HUDEP-2 (cell line): ENCODE measurements at regions not wholly inside any gene's neighbourhood (a gene's known extent, or its start where the extent isn't known, plus 50 kb on each side); places are given as distances from the start of the nearest gene placed in this dataset.
"Not testable (repeated sequence)": the region's sequence is repeated elsewhere in the genome, so short reads cannot be mapped to it uniquely, and the experiment has no call there.

Source experiments
- DNase-seq, 76 experiments: peaks; one replicate each; lab custom pipeline; 2025; ENCODE audit not compliant: unreplicated experiment in 76 of 76; lab: John Stamatoyannopoulos, UW

DNA sequence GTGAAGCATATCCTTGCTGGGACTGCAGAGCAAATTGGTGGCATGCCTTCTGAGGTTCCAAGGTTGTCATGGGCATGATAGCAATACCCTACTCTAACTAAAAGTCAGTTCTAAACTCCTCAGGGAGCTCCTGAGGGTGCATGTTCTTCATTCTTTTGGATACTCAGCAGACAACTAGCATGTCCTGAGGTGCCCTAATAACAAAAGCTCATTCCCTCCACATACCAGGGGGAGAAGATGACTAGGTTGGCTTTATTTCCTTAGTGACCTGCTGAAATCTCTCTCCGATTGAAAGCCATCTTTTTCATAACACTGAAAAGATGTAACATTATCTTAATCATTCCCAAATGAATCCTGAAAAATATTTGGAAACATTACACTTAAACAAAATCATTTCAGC, 188.7 kb upstream of the IGF1 start:
- DNase-seq, result no peak

DNA sequence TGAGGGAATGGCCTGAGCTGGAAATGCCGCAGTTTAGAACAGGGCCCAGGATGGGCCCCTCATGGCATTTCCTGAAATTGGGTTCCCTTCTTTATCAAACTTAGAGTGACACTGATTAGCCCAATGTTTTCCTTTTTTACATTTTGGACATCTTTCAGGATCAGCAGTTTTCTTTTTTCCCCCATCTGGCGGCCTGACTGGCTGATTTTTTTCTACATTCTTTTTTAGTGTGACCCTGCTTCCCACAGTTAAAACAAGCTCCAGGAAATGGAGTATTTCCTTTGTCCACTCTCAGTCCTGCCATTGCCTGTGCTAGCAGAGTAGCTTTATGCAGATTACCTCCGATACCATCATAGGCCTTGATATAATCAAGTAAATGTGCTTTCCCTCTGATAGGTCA, 185.8 kb upstream of the IGF1 start:
- DNase-seq, result not testable (repeated sequence)

DNA sequence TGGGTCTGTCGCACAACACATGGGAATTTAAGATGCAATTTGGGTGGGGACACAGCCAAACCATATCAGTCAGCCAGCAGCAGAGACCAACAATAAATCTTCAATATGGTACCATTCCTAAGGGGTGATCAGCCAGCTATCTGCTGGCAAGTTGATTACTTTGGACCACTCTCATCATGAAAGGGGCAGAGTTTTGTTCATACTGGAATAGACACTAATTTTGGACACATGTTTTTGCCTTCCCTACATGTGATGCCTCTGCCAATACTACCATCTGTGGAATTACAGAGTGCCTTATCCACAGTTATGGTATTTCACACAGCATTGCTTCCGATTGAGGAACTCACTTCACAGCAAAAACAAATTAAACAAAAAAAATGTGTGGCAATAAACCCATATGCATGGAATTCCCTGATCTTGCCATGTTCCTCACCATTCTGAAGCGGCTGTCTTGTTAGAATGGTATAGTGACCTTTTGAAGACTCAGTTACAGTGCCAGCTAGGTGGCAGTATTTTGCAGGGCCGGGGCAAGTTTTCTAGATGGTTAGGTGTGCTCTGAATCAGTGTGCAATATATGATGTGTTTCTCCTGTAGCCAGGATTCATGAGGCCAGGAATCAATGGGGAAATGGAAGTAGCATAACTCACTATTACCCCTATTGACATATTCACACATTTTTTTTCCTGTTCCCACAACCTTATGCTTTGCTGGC, 179.0 kb upstream of the IGF1 start:
- DNase-seq, result peak in 10 of 76 experiments; percentile 1 to 29 (median 6)

DNA sequence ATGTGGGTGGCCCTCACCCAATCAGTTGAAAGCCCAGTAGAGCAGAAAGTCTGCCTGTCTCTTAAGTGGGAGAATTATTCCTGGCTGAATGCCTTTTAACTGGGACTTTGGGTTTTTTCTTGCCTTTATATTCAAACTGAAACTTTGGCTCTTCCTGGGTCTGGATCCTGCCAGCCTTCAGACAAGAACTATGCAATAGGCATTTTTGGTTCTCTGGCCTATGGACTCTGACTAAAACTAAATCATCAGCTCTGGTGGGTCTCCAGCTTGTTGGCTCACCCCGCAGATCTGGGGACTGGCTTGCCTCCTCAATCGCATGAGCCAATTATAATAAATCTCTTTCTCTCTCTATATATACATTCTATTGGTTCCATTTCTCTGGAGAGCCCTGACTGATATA, 173.0 kb upstream of the IGF1 start:
- no peak for DNase-seq

DNA sequence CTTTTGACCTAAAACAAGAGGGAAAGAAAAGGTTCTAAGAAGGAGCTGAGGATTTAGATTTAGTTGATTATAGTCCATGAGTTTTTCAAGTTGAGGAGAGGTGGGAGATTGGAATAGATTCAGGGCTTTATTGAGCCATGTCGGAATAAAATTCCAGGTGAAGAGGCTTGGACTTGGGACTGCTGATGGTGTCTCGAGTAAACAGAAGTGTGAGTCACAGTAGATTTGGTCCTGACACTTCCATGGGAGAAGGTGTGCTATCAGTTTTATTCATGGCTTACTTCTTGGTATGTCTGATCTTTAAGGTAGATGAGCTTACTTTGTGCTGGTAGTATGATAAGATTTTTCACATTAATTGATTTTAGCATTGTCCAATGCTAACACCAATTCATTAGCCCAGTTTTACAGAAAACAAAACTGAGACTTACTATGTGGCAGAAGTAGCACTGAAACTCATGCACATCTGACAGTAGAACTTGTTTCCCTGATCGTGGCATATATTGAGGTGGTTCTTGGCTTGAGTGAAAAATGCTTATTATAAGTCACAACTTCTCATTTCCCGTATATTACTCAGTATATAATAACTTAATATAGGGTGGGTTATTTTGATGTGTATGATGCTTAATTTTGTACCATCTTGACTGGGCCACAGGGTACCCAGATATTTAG, 172.4 kb upstream of the IGF1 start:
- no peak for DNase-seq

DNA sequence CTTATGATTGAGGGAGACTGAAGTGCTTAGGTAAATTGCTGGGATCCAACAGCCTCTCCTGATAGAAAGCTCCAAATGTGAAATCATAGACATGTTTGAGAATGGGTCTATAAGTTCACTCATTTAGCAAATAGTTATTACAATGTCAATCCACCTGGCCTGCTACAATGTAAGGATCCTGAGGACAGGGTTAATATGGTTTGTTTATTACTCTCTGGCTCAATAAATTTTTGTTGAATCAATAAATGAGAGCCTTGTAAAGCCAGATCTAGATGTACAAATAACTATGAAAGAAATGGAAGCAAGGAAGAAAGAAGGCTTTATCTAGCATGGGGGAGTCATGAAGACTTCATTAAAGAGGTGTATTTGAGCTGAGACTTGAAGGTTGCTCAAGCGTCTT, 165.6 kb upstream of the IGF1 start:
- DNase-seq, result no peak

DNA sequence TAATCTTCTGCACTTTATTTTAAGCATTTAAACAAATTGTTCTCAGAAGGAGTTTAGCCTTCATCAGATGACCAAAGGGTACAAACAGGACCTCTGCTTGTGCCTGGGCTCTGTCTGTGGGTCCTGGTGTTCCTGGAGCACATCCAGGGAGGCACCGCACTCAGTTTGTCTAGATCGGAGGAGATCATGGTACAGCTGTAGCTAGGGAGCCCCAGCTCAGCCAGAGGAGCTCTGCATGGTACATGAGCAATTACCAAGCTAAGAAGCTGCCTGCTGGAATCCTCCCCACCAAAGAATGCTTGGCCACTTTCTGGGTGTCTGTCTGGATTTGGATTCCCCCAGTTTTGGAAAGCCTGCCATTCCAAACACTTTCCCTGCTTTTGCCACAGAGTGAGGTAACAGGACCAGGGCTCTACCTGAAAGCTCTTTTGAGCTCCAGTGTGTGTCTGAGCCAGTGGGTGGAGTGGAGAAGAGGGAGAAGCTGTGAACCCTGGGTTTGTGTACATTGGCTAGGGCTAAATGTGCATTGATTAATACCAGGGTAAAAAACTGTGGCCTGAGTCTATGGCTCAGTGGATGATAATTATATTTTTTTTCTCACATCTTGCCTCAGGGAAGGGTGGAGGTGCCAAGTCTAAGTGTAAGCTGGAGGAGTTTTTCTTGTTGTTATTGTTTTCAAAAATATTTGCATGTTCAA, 163.7 kb upstream of the IGF1 start:
- DNase-seq, result no peak

DNA sequence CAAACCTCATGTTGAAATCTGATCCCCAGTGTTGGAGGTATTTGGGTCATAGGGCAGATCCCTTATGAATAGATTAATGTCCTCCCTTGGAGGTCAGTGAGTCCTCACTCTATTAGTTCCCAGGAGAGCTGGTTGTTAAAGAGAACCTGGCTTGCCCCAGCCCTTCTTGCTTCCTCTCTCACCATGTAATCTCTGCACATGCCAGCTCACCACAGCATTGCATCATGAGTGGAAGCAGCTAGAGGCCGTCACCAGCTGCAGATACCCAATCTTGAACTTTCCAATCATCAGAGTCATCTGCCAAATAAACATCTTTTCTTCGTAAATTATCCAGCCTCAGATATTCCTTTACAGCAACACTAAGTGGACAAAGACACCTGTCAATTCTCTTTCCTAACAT, 161.8 kb upstream of the IGF1 start:
- DNase-seq, result no peak

DNA sequence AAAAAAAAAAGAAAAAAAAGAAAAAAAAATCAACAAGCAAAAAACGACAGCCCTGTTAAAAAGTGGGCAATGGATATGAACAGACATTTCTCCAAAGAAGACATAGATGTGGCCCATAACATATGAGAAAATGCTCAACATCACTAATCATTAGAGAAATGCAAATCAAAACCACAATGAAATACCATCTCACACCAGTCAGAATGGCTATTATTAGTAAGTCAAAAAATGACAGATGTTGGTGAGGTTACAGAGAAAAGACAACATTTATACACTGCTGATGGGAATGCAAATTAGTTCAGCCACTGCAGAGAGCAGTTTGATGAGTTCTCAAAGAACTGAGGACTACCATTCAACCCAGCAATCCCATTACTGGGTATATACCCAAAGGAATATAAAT, 160.3 kb upstream of the IGF1 start:
- not testable (repeated sequence) for DNase-seq

DNA sequence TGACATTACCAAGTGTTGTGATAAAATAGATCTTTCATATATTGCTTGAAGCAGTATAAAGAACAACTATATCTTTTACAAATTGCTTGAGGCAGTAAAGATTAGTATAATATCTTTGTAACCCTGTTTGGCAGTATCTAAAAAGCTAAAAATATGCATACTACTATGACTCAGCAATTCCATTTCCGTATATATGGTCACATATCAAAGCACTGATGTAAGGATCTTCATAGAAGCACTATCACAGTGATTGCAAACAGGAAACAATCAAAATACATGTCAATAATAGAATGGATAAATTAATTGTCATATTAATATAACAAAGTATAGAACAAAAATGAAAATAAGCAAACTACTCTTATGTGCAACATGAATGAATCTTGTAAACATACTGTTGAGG, 158.4 kb upstream of the IGF1 start:
- no peak for DNase-seq

DNA sequence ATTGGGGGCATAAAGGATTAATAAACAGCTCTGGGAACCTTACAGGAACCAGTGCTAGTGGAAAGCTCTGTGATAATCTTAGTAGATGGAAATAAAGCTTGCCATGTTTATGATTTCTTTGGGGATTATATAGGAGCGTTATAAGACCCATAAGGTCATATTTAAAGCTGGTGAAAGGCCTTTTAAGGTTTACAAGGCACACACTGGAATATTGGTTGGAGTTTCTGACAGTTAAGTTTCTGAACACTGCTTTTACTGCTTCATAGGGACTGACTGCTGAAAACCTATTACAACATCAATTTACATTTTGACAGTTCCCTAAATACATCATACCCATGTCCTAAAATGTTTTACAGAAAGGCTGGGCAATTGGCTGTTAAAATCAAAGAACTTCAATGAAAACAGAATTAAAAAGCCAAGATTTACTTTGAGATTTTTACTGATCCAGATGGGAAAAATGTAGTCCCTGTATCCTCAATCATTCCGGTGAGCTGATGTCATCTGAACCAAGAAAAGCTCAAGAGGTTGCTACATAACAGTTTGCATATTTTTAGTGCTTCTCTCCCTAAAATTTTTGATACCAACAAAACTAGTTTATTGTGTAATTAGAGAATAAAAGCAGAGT, 153.7 kb upstream of the IGF1 start:
- DNase-seq, result no peak

DNA sequence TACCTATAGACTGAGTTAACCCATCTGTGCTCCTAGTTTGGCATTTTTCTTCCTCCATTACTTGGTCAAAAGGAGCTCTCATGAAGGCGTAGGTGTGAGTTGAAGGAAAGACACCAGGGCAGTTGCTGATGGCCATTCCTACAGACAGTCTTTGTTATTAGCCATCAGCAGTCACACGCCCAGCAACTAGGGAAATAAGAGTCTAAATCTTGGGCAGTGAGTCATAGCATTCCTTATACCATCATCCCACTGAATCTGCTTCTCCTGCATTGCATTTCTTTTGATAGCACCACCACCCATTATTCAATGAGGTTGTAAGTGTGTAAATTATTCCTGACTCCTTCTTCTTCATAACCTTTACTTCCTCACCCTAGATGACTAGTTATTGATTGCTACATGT, 150.9 kb upstream of the IGF1 start:
- DNase-seq, result no peak

DNA sequence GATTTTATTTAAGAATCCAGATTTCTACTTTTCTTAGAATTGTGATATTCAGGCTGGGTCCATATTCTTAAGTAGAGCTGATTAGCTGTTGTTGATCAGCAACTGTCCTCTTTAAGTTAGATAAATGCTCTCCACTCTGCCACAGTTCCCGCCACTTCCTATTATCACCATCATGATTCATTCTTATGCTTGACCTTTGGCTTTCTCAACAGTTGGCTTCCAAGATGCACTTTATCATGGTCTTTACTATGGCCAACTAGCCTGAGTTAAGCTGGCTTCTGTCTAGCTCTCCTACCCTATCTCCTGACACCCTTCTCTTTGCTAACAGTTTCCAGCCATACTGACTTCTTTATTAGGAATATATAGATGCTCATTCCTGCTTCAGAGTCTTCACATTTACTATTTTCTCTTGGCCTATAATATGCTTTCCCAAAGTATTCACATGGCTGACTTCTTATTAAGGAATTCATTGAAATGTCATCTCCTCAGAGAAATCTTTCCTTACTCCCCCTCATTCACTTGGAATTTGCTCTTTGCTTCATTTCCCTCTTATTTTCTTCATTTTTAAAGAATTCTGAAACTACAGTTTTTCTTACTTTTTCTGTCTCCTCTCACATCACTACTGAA, 149.0 kb upstream of the IGF1 start:
- peak in 4 of 76 experiments; percentile 3 to 12 (median 4) for DNase-seq

DNA sequence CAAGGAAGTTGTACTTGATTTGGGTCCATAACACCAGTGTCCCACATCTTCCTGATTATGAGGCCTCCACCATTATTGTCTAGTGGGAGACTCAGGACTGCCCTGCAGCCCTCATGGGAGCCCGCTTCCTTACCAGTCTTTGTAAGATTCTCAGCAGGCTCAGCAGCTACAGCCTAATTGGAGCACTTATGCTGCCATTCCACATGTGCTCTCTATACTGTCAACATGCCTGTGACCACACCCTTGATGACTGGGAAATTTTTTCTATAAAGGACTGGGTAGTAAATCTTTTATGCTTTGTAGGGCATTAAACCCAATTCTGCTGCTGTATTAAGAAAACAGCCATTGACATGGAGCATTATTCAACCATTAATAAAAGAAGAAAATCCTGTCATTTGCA, 145.5 kb upstream of the IGF1 start:
- no peak for DNase-seq

DNA sequence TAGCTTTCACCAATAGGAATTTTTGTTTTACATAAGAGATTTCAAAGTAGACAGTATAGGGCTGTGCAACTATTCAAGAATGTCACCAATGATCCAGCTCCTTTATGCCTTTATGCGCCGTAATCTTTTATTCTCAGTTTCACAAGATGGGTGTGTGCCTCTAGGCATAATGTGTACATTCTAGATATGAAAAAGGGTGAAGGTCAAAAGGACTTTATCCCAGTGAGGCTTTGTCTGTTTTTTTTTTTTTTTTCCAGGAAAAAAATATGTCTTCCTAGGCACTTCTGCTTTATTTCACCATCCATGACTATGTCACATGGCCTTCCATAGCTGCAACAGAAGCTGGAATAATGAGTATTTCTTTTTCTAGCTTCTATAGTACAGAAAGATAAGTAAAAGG, 142.3 kb upstream of the IGF1 start:
- peak in 26 of 76 experiments; percentile 5 to 66 (median 34) for DNase-seq

DNA sequence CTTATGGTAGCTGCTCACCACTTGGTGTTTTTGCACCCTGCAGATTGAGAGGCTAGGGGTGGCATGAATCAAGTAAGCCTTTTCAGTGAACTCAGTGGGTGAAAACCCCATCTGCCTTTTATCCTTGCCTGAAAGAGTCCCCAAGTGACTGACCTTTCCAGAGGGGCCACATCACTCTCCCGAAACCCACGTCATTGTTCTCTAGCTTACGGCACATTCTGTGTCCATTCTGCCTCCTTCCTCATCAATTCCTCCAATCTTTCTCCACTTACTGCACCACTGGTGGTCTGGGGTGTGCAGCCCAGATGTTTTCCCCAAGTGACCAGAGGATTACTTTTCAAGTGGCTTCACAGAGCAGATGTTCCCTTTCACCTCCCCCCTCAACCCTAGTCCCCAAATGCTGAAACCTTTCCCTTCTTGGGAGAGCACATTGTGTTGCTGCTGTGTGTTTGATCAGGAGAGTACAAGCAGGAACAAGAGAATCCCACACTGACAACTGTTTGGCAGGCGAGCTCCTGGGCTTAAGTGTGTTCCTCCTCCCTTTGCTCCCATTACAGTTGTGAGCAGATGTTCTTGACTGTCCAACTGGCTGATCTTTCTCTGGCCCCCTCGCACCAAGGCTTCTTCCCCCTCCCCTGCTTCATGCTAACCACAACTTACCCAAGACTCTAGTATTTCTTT, 138.0 kb upstream of the IGF1 start:
- no peak for DNase-seq

DNA sequence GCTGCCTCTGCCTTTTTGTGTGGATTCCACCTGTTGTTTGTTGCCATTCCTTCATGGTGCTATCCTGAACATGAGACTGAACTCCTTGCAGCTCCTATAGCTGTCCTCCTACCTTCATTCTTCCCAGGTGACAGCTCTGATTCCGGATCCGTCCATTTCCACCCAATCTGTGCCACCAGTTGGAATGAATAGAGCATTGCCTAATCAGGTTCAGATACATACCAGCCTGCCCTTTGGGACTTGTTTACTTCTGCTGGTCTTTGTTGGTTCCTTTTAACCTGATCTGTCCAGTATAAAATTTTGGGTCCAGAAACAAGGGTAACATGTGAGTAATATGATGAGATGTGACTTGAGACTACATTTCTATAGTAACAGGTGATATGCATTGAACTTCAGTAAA, 136.3 kb upstream of the IGF1 start:
- no peak for DNase-seq

DNA sequence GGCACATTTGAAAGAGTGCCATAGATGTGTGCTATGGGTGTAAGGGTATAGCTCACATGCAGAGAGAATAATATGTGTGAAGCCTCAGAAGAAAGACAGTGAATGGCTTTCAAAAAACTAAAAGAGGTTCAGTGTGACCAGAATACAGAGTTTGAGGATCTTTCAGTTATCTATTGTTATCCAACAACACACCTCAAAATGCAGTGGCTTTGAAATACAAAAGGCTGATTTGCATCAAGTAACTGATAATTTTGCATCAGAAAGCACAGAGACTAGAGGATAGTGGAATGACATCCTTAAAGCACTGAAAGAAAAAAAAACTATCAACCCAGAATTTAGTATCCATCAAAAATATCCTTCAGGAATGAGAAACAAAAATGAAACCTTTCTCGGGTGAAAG, 131.6 kb upstream of the IGF1 start:
- DNase-seq, result no peak

DNA sequence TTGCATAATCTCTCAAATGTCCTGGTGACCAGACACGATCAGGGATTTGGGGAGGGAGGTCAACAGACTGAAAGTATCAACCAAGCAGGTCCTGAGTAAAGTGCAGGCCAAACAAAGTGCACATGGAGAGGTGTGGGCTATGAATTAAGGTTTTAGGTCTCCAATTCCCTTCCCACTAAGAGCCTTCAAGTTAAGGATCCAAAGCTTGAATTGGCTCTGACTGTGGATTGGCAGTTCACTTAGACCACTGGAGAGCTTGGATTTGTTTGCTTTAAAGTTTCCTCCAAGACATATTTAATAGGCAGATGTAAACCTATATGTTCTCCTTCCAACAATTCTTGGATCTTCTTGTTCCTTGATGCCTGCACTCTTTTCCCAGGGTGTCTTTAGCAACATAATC, 129.6 kb upstream of the IGF1 start:
- no peak for DNase-seq

DNA sequence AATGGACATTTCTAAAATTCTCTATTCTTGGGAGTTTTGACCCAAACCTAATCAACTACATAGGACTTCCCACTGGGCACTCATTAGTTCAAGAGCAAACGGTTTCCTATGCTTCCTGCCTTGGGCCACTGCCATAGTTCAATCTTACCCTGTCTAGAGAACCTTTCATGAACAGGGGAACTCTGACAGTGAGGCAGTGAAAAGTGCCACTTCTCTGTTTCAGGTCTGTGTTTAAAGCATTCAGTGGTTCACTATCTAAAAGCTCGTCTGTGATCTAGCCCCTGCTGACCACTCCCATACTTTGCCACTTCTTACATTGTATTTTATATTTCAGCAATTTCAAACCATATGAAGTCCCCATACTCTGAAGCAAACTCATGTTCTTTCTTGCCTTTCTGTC, 122.7 kb upstream of the IGF1 start:
- DNase-seq, result no peak

DNA sequence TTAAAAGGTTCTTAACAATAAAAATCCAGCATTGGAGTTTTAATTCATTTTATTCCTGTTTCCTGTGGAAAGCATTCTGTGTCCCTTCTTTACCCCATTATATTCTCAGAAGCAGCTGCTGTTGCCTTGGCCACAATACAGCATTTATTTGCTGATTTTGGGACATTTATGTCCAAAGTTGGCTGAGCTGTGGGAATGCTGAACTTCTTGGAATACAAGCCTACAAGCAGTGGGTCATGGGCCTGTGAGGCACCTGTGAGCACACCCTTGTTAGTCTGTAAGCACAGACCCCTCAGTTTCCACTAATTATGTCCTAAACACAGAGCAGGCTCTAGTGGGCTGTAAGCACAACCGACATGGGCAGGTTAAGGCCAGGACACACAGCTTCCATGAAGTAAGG, 122.2 kb upstream of the IGF1 start:
- DNase-seq, result no peak
